HG03575 (cell line): ENCODE measurements at regions not wholly inside any gene's neighbourhood (a gene's known extent, or its start where the extent isn't known, plus 50 kb on each side); places are given as distances from the start of the nearest gene placed in this dataset.

ENCODE experiments used
- ATAC-seq: cut with Tn5 transposase; IDR thresholded peaks from one replicate; pipeline ENCODE4 v1.9.1; 2021; ENCODE audit not compliant: unreplicated experiment, insufficient number of reproducible peaks, low FRiP score; ENCODE audit errors: extremely low read depth

DNA sequence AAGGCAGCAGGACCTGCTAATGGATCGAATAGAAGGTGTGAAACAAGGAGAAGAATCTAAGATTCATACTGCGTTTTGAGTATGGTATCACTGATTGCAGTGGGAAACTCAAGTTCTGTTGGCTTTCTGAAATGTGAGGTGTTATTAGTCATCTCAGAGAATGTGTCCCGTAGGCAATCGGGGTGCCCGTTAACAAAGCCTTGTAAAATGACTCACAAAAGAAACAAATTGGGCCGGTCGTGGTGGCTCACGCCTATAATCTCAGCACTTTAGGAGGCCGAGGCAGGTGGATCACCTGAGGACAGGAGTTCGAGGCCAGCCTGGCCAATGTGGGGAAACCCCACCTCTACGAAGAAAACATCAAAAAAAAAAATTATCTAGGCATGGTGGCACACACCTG is 118.2 kb upstream of the C7orf33 start:
- no peak for ATAC-seq

- no peak for ATAC-seq
Observed at GRCh38 chr7:148473703-148474480, 116.7 kb upstream of the C7orf33 start.

DNA sequence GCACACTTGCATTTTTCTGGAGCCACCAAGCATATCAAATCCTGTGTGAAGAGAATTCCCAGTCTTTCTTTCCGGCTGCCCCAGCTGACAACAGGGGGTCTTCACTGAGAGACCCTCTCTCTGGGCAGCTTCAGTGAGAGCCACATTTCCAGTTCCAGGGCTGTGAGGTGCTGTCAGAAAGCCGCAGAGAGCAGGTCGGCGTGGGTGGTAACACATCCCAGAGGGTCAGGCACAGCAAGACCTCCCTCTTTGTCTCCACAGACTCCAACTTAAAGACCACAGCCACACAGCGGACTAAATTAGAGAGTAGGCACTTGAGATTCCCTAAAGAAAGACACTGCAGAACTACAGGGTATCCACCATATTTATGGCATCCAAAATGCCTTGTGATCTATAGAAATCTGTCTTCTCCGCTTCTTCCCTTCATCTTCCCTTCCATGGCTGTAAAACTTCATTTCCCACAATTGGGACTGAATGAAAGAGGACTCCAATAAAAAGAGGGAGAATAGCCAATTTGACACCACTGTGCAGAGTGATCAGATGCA is 116.0 kb upstream of the C7orf33 start:
- ATAC-seq = no peak

DNA sequence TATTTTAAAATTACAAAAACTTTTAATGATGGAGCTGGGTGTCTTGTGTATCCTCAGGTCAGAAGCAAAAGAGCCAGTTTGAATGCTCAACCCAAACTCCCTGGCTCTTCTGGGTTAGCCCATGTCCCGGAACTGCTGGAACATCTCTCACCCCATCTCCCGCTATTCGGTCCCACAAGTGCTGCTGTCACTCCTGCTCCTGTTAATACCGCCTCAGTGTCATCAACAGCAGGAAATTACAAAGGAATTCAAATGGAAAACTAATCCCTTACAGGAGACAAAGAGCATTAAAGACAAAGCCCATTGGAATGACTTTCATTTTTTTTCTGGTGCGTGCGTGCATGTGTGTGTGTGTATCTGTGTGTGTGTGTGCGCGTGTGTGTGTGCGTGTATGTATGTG is 112.0 kb upstream of the C7orf33 start:
- no peak for ATAC-seq

- ATAC-seq = no peak
Observed at GRCh38 chr7:148480479-148481146, 110.0 kb upstream of the C7orf33 start.

GRCh38 chr7:148481147-148481526 is 109.4 kb upstream of the C7orf33 start:
- ATAC-seq = no peak

GRCh38 chr7:148481971-148482626 is 108.5 kb upstream of the C7orf33 start:
- ATAC-seq = no peak

DNA sequence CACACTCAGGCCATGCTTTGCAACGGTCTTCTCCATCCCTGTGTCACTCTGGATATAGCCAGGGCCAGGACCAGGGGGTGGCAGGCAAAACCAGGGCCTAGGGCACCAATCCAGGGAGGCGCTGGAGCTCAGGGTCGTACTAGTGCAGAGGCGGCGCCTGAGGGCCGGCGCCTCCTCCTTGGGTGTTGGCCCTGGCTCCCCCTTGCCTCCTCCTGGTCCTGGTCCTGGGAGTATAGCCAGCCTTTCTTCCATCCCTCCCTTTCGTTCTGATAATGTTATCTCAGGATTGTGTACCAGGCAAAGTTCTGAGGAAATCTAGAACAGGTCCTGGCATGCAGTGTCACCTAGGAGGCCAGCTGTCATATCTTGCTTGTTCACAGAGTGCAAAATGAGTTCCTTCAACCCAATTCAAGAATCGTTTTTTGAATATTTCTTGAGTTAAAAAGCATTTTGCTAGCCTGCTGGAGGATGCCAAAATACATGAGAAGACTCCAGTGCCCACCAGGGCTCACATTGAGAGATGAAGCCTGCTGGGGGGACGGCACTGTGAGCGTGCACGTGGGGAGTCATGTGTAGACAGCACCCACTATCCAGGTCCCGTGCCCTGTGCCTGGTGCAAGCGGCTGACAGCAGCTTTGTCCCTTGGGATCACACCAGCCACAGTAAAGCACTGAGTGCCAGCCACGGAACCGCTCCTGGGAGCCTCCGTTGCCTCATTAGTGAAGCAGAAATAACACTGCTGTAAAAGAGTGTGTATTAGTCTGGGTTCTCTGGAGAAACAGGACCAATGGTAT is 106.9 kb upstream of the C7orf33 start:
- no peak for ATAC-seq

GRCh38 chr7:148484486-148484885 is 106.1 kb upstream of the C7orf33 start:
- ATAC-seq = no peak

GRCh38 chr7:148485618-148486017 is 104.9 kb upstream of the C7orf33 start:
- no peak for ATAC-seq

DNA sequence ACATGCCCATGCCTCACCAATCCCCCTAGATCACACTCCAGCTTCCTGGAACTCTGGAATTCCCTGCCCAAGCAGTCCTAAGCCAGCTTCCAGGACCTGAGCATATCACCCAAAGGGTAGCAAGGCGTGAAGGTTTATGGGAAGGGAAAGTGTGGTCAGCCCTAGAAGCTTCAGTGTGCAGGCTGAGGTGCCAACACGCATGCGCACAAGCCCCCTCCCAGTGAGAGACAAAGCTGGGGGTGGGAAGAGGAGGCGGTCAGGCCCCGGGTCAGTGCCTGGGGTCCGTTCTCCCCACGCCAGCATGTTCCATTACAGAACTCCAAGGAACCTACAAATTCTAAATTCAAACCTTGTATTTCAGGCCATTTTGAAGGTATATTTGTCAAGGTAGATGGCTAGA is 103.6 kb upstream of the C7orf33 start:
- ATAC-seq = no peak

DNA sequence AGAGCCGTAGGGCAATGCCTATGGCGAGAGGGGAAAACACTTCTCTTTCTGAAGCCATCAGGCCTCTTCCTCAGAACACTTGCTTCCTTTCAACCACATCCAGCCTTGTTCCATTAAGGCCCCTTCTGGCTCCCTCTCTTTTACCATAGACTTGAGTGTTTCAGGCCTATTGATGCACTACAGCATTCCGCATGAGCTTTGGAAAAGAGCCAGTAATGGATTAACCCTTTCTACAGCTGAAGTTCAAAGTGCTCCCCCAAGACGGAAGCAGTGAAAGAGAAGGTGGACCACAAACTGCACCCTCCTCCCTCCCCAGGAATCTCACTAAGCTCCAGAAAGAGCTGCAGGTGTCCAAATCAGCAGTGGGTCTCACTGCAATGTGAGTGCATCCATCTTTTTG is 102.7 kb upstream of the C7orf33 start:
- ATAC-seq = no peak

- ATAC-seq = no peak
Observed at GRCh38 chr7:148489678-148490077, 100.9 kb upstream of the C7orf33 start.

- no peak for ATAC-seq
Observed at GRCh38 chr7:148492157-148492860, 98.3 kb upstream of the C7orf33 start.

DNA sequence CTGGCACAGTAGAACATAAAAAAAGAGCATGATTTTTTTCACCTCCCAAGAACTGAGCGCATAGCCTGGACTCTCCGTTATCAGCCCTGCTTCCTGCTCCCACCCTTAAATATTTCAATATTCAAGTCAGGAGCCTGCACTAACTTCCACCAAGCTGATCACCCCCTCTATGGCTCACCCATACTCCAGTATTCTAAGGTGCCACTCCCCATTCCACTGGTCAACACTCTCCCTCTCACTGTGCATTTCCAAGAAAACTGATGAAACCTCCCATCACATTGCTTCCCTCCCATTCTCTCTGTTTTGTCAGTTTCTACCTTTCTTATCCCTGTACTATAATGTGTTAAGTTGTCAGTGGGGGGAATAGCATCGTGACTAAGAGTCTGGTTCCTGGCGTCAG is 95.0 kb upstream of the C7orf33 start:
- no peak for ATAC-seq

DNA sequence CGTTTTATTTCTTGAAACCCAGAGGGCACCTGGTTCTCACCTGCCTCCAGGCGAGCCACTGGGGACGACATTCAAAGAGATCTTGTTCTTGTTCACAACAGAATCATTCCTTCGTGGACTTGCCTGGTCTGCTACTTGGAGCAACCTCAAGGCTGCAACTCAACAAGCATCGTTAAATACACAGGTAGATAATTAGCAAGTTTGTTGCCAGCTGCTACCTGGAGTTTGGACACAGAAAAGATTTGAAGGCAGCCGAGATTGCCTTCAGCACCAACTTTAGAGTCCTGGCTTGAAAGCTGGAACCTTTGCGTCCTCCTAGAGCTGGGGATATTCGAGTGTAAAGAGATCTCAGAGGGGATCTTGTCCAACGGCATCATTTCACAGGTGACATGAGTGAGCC is 89.6 kb upstream of the C7orf33 start:
- no peak for ATAC-seq

- ATAC-seq = no peak
Observed at GRCh38 chr7:148503900-148504487, 86.6 kb upstream of the C7orf33 start.

DNA sequence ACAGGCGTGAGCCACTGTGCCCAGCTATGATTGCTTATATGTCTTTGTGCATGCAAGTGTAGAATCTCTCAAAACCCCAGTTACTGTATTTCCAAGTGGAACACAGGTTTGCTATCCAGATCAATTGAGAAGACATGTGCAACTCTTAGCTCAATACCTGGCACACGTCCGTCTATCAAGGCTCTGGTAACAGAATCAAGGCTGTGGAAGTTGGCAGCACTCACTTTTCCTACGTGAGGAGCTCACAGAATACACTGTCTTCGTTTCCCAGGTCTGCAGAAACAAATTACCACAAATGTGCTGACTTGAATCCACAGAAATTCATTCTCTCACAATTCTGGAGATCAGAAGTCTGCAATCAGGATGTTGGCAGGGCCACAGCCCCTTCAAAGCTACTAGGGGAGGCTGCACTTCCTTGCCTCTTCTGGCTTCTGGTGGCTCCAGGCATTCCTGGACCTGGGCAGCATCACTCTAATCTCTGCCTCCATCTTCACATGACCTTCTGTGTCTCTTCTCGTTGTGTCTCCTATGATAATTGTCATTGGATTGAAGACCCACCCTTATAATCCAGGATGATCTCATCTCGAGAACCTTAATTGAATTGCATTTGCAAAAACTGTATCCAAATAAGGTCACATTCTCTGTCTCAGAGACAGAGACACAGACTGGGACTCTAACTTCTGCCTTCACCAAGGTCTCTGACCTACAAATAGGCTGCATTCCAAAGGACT is 84.8 kb upstream of the C7orf33 start:
- ATAC-seq = no peak
